ENCODE measurements at regions not wholly inside any gene's neighbourhood (a gene's known extent, or its start where the extent isn't known, plus 50 kb on each side); places are given as distances from the start of the nearest gene placed in this dataset.

- BruUV-seq (replicated peaks) = no TSS peak
- Histone ChIP-seq H3K27ac (ENCODE audit: low read length) (no peak overlapping the region), H3K27me3 (ENCODE audit: control insufficient read depth, insufficient read depth, low read length) (no peaks in the 10 kb centered on the region), H3K4me1 (ENCODE audit: control insufficient read depth, insufficient read depth, low read length) (no peaks in the 10 kb centered on the region), H3K4me3 (ENCODE audit: low read depth in 2 of 2, low read length in 2 of 2) (no peak overlapping the region), H3K9me3 (ENCODE audit: control insufficient read depth, insufficient read depth, low read depth, low read length) (no peaks in the 10 kb centered on the region), H3K36me3 (ENCODE audit: control insufficient read depth, insufficient read depth, low read length) (no peaks in the 10 kb centered on the region)
- ChIA-PET POLR2A (no interaction called here), CTCF (no interaction called here)
- DNase-seq (ENCODE audit: low read depth, low spot score) (no peak), ATAC-seq (no peak)
- in situ Hi-C loops (cut with HindIII; ENCODE audit: low pct_unique_long_range_greater_than_20kb, low sequenced_read_pairs) = no loop called here
- TF ChIP-seq REST (IDR thresholded peaks at IDR 0.05; ENCODE audit: insufficient read depth in 1 of 2, low read depth in 2 of 2, low read length in 1 of 2) (no peak), POLR2AphosphoS5 (IDR thresholded peaks at IDR 0.05; ENCODE audit: low read depth, low read length) (no peak)
- intact Hi-C loops (cut with micrococcal nuclease; ENCODE audit: unreplicated experiment) = no loop called here
Observed at GRCh38 chr11:41775296-41775695, 315.8 kb upstream of the LRRC4C start.

GRCh38 chr11:41779401-41779960 is 320.0 kb upstream of the LRRC4C start:
- ChIA-PET CTCF (no interaction called here), POLR2A (no interaction called here)
- DNase-seq (ENCODE audit: low read depth, low spot score) (no peak), ATAC-seq (no peak)
- no peaks in the 10 kb centered on the region for H3K27me3 ChIP-seq (ENCODE audit: control insufficient read depth, insufficient read depth, low read length)
- no peaks in the 10 kb centered on the region for H3K9me3 ChIP-seq (ENCODE audit: control insufficient read depth, insufficient read depth, low read depth, low read length)
- BruUV-seq (replicated peaks) = no TSS peak
- no peaks in the 10 kb centered on the region for H3K36me3 ChIP-seq (ENCODE audit: control insufficient read depth, insufficient read depth, low read length)
- in situ Hi-C loops (cut with HindIII; ENCODE audit: low pct_unique_long_range_greater_than_20kb, low sequenced_read_pairs) = no loop called here
- H3K4me3 ChIP-seq (ENCODE audit: low read depth in 2 of 2, low read length in 2 of 2) = no peak overlapping the region
- no peaks in the 10 kb centered on the region for H3K4me1 ChIP-seq (ENCODE audit: control insufficient read depth, insufficient read depth, low read length)
- intact Hi-C loops (cut with micrococcal nuclease; ENCODE audit: unreplicated experiment) = no loop called here
- no peak for TF ChIP-seq SIN3A (IDR thresholded peaks at IDR 0.05; ENCODE audit: borderline replicate concordance, insufficient read depth, low read depth, low read length)
- no peak for TF ChIP-seq TCF7L2 (IDR thresholded peaks at IDR 0.05; ENCODE audit: low read depth, low read length)
- no peak for TF ChIP-seq POLR2AphosphoS5 (IDR thresholded peaks at IDR 0.05; ENCODE audit: low read depth, low read length)
- TF ChIP-seq REST (IDR thresholded peaks at IDR 0.05; ENCODE audit: insufficient read depth in 1 of 2, low read depth in 2 of 2, low read length in 1 of 2) = no peak
- no peak for TF ChIP-seq CTCF (IDR thresholded peaks at IDR 0.05)
- H3K27ac ChIP-seq (ENCODE audit: low read length) = no peak overlapping the region

Measured in Panc1 (cell line).